ENCODE measurements at regions not wholly inside any gene's neighbourhood (a gene's known extent, or its start where the extent isn't known, plus 50 kb on each side); places are given as distances from the start of the nearest gene placed in this dataset.
"Not testable (repeated sequence)": the region's sequence is repeated elsewhere in the genome, so short reads cannot be mapped to it uniquely, and the experiment has no call there.

- DNase-seq (ENCODE audit: low read depth in 3 of 3): no peak
These were observed 51.2 kb upstream of the PRR5 start for GRCh38 chr22:44650806-44651205.

GRCh38 chr22:44648821-44649565, 53.0 kb upstream of the PRR5 start:
- no peak for DNase-seq (ENCODE audit: low read depth in 3 of 3)

DNA sequence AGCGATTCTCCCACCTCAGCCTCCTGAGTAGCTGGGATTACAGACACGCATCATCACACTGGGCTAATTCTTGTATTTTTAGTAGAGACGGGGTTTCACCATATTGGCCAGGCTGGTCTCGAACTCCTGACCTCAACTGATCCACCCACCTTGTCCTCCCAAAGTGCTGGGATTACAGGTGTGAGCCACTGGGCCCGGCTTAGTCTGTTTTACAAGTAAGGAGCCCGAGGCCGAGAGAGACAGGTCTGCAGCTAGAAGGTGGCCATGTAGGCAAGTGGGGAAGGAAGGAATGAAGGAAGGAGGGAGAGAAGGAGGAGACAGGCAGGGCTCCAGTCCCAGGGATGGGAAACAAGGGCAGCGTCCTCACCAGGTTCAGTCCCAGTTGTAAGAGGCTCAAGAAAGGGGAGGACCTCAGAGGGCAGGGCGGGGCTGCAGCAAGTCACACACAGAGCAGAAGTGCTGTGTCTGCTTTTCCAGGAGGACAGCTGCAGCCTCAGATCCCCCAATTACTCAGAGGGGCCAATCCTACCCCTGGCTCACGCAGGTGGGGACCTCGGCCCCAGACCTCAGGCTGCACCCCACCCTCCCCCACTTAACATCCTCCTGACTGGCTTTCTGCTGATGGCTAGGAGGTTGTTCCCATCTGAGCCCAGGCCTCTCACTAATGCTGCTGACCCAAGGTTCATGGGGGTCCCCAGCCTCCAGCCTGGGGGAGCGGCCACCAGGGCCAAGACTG, 53.8 kb upstream of the PRR5 start:
- no peak for DNase-seq (ENCODE audit: low read depth in 3 of 3)

- DNase-seq (ENCODE audit: low read depth in 3 of 3): no peak
These were observed 54.9 kb upstream of the PRR5 start for GRCh38 chr22:44647141-44647540.

GRCh38 chr22:44646668-44647067, 55.3 kb upstream of the PRR5 start:
- no peak for DNase-seq (ENCODE audit: low read depth in 3 of 3)

- DNase-seq (ENCODE audit: low read depth in 3 of 3): no peak
These were observed 55.9 kb upstream of the PRR5 start for GRCh38 chr22:44646141-44646540.

DNA sequence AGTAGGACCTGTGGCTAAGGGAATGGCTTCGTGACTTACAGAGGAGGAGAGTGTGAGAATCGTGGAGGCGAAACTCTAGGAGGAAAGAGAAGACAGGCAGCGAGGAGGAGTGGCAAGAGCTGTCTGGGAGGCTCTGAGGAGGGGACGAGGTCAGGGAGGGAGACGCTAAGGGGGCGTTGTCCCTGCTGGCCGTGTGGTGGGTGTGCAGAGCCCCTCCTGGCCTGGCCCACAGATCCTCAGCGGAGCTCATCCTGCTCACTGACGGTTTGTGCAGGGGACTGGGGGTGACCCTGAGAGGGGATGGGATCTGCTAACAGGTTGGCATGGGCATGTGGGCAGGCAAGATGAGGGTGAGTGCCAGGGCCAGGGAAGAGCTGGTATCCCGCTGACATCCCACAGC, 56.5 kb upstream of the PRR5 start:
- no peak for DNase-seq (ENCODE audit: low read depth in 3 of 3)

DNA sequence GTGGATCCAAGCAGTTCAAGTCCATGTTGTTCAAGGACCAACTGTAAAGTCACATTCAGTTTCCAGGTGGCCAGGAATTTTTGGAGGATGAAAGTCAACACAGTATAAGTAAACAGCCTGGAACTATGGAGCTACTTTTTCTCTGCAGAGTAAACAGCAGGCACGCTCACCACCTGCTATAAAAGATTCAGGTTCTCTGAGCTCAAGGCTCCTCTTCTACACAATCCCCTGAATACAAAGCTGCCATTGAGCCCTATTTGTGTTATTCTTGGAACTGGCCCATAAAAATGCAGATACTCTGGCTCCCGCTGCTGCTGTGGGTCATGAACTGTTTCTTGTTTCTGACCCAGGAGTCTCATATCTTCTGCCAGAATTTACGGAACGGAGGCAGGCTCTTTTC, 56.9 kb upstream of the PRR5 start:
- DNase-seq (ENCODE audit: low read depth in 3 of 3): no peak

DNA sequence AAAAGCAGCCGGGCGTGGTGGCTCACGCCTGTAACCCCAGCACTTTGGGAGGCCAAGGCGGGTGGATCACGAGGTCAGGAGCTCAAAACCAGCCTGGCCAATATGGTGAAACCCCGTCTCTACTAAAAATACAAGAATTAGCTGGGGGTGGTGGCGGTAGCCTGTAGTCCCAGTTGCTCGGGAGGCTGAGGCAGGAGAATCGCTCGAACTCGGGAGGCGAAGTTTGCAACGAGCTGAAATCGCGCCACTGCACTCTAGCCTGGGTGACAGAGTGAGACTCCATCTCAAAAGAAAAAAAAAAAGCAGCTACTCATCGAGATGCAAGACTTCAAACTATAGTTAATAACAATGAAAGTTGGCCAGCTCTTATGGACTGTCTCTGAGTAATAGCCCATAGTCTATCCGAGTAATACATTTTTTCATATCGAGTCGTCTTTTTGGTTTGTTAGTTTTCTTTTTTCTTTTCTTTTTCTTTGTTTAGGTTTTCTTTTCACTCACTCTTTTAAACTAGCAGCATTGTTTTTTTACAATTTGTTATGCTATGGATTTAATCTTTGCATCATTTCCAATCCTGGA, 58.4 kb upstream of the PRR5 start:
- DNase-seq (ENCODE audit: low read depth in 3 of 3): not testable (repeated sequence)

DNA sequence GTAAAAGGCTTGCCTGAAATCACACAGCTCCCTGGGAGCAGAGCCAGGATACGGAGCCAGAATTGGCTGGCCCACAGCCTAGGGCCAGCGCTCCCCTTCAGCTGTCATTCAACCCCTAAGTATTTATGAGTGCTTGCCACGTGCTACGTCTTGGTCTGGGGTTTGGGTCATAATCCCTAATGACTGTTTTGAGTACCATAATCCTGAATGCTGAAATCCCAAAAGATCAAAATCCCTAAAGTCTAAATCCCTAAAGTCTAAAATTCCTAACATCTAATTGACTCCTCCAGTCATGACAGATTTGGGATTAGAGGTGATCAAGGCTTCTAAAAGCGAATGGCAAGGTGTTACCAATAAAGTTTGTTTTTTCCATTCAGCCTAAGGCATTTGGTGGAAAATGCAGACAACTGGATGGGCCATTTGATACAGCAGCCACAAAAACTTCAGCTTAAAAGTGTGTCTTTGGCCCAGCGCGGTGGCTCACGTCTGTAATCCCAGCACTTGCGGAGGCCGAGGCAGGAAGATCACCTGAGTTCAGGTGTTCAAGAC, 59.8 kb upstream of the PRR5 start:
- DNase-seq (ENCODE audit: low read depth in 3 of 3): no peak

- DNase-seq (ENCODE audit: low read depth in 3 of 3): no peak
These were observed 61.3 kb upstream of the PRR5 start for GRCh38 chr22:44640618-44641155.

GRCh38 chr22:44639891-44640617, 62.0 kb upstream of the PRR5 start:
- DNase-seq (ENCODE audit: low read depth in 3 of 3): no peak

DNA sequence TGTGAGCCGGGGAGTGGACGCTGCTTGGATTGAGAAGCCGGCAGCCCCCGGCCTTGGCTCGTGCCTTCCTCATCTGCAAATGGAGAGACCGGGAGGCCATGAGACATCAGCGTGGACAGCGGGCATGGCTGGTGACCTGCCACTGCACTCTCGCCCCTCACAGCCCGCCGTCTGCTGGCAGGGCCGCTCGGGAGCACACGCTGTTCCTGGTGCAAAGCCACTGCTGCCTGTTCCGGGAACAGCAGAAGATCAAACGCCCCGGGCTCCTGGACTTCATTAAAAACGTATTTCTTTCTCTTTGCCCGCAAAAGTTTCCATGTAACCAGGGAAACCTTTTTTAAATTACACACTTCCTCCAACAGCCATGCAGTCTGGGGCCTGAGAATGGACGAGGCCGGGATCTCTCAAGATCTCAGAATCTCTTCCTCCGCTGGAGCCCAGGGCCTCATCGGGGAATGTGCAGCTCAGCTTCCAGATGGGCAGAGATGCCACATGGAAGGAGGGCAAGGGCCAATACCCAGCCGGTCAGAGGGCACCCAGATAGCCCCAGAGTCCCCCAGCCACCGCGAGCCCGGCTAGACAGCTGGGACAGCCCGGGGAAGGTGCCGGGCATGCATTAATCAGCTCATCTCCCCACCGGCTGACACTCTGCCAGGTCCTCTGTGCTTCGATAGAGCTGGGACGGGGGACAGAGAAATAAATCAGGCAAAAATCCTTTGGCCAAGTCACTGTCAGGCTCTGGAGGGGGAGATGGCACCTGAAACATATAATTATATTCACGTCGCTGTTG, 62.8 kb upstream of the PRR5 start:
- no peak for DNase-seq (ENCODE audit: low read depth in 3 of 3)

GRCh38 chr22:44636502-44637206, 65.3 kb upstream of the PRR5 start:
- not testable (repeated sequence) for DNase-seq (ENCODE audit: low read depth in 3 of 3)

DNA sequence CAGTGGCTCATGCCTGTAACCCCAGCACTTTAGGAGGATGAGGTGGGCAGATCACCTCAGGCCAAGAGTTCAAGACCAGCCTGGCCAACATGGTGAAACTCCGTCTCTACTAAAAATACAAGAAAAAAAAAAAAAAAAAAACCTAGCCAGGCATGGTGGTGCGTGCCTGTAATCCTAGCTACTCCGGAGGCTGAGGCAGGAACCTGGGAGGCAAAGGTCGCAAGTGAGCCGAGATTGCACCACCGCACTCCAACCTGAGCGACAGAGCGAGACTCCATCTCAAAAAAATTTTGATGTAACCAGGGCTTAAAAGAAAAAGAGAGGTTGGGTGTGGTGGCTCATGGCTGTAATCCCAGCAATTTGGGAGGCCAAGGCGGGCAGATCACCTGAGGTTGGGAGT, 66.4 kb upstream of the PRR5 start:
- DNase-seq (ENCODE audit: low read depth in 3 of 3): not testable (repeated sequence)

DNA sequence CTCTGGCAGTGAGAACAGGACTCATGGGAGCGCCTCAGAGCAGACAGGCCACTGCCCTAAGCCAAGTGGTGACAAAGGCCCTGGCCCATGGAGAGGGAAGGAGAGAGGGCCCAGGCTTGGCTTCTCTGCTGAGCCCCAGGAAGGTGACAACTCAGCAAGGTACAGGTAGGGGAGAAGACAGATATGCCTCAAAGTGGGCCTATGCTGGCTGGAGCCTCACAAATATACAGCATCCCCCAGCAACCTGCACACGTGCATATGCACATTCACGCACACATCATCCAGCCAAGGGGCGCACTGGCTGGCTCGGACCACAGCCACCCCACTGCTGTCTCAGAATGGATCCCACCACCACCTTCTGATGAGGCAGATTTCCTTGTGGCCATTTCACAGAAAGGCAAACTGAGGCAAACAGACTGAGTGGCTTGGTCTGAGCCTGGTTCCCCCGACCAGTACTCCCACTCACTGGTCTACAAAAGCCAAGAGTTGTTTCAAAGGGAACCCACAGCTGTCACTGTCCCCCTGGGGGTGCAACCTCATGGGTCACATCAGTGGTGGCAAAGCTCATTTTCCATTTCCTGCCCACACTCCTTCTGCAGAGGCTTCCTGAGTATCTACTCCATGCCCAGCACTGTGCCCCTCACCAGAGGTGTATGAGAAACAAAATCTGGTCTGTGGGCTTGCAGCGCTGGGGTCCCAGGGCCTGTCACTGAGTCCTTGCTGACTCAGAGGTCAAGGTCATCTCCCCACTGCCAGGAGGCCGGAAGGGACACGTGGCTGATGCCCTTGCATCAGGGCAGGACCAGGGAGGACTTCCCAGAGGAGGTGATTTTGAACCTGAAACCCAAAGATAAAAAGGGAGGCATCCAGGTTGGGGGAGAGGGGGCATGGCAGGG, 67.3 kb upstream of the PRR5 start:
- no peak for DNase-seq (ENCODE audit: low read depth in 3 of 3)

- no peak for DNase-seq (ENCODE audit: low read depth in 3 of 3)
These were observed 68.4 kb upstream of the PRR5 start for GRCh38 chr22:44633647-44634046.

DNA sequence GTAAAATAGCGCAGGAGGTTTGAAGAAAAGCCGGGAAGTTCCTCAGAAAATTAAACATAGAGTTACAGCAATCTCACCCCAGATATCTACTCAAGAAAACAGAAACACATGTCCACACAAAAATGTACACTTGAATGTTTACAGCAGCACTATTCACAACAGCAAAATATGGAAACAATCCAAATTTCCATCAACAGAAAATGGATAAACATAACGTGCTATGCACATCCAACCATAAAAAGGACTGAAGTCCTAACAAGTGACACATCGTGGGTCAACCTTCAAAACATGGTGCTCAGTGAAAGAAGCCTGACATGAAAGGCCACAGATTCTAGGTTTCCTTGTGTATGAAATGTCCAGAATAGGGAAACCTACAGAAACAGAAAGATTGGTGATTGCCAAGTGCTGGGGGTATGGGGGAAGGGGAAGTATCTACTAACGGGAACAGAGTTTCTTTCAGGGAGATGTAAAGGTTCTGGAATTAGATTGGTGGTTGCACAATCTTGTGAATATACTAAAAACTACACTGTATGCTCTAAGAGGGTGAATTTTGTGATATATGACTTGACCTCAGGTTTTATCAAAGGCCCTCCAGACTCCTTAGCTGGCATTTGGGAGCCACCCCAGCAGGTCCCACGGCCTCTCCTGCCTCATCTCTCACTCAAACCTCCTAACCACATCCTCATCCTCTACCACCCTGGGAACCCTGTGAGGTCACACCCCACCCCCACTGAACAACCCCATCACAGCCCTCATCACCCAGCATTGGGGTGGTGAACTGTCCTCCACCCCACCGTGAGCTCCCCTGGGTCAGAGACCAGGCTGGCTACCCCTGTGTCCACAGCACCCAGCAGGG, 69.2 kb upstream of the PRR5 start:
- no peak for DNase-seq (ENCODE audit: low read depth in 3 of 3)
